Esophagus muscularis mucosa (tissue), 4 donors: ENCODE measurements at regions not wholly inside any gene's neighbourhood (a gene's known extent, or its start where the extent isn't known, plus 50 kb on each side); places are given as distances from the start of the nearest gene placed in this dataset.

Experiments used
- DNase-seq: peaks from one replicate; pipeline ENCODE4 v3.0.0-alpha.2; 2017; ENCODE audit errors: extremely low spot score
- H3K27ac ChIP-seq, 4 donors: fragments of 200-600 bp; sonication (generic); replicated peaks in 1 of 4; 1 replicate in 3 of 4; 2 replicates in 1 of 4; pipeline ENCODE4 v1.5.1; 2016 to 2019; ENCODE audit warnings: mild to moderate bottlenecking in 1 of 4
- H3K27me3 ChIP-seq, 4 donors: fragments of 200-600 bp; sonication (generic); one replicate each; pipeline versions ENCODE4 v1.5.1 to v1.6.0; 2016 to 2019
- H3K36me3 ChIP-seq, 4 donors: fragments of 200-600 bp; sonication (generic); one replicate each; pipeline ENCODE4 v1.5.1; 2016 to 2019
- H3K4me1 ChIP-seq, 4 donors: fragments of 200-600 bp; sonication (generic); one replicate each; pipeline ENCODE4 v1.5.1; 2016 to 2019
- H3K4me3 ChIP-seq, 4 donors: fragments of 200-600 bp; sonication (generic); 1 replicate in 2 of 4; 2 replicates in 2 of 4; pipeline ENCODE4 v1.5.1; 2016 to 2019; ENCODE audit warnings: mild to moderate bottlenecking in 4 of 4, moderate library complexity in 1 of 4
- H3K9me3 ChIP-seq, 4 donors: fragments of 200-600 bp; sonication (generic); 1 replicate in 3 of 4; 2 replicates in 1 of 4; pipeline ENCODE4 v1.5.1; 2016 to 2019
- CTCF ChIP-seq, 3 experiments: fragments of 200-600 bp in 2 of 3; fragments of 450-650 bp in 1 of 3; sonication (generic) in 2 of 3; IDR thresholded peaks; one replicate each; pipeline ENCODE4 v1.5.1; 2017 to 2019; ENCODE audit warnings: antibody characterized with exemption in 3 of 3, mild to moderate bottlenecking in 2 of 3, moderate library complexity in 1 of 3
- EP300 ChIP-seq: sonication (generic); formaldehyde crosslinking; IDR thresholded peaks from one replicate; pipeline ENCODE4 v1.6.1; 2017; ENCODE audit warnings: antibody characterized with exemption
- POLR2A ChIP-seq: fragments of 450-650 bp; IDR thresholded peaks from one replicate; pipeline ENCODE4 v1.6.1; 2017; ENCODE audit warnings: antibody characterized with exemption, moderate library complexity, mild to moderate bottlenecking, low read depth
- POLR2AphosphoS5 ChIP-seq, 2 donors: sonication (generic); formaldehyde crosslinking; IDR thresholded peaks; one replicate each; pipeline ENCODE4 v1.6.1; 2017; ENCODE audit warnings: antibody characterized with exemption in 2 of 2
- WGBS: methylation state at CpG from one replicate; pipeline ENCODE4 v1.1.5; 2018; 5-methylcytosine and 5-hydroxymethylcytosine counted together
- intact Hi-C: fragments of 100-400 bp; cut with DNase I; formaldehyde crosslinking; loops from one replicate; pipeline ENCODE4 v1.15.1; 2023

DNA sequence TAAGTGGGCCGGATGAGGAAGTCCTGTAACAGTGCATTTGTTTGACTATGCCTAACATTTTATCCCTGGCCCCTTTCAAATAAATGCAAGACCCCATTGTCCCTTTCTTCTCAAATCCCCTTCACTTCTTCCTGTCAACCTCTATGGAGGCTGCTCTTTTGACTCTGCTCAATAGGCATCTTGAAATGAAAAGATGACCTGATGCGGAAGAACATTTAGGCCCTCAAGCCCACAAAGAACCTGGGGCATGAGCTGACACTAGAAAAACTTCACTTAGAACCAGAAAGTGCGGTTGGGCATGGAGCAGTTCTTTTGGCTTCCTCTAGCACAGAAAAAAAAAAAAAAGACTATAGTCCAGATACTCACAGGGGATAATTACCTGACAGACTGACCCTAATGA lies 1434.7 kb upstream of the WWC1 start:
- H3K4me1 ChIP-seq: no peaks in the 10 kb centered on the region
- TF ChIP-seq CTCF (IDR thresholded peaks at IDR 0.05) (no peak), EP300 (no peak), POLR2A (no peak), POLR2AphosphoS5 (IDR thresholded peaks at IDR 0.05) (no peak)
- H3K27me3 ChIP-seq: no peaks in the 10 kb centered on the region
- H3K4me3 ChIP-seq: no peak overlapping the region
- H3K27ac ChIP-seq: no peak overlapping the region
- H3K9me3 ChIP-seq: no peaks in the 10 kb centered on the region
- WGBS: 89% methylated on average over 3 of the region's 3 CpGs
- intact Hi-C loops: no loop called here
- no peak for DNase-seq
- H3K36me3 ChIP-seq: no peaks in the 10 kb centered on the region

- intact Hi-C loops: no loop called here
- H3K9me3 ChIP-seq: no peaks in the 10 kb centered on the region
- TF ChIP-seq EP300: no peak
- no peak for TF ChIP-seq POLR2A
- TF ChIP-seq POLR2AphosphoS5 (IDR thresholded peaks at IDR 0.05): no peak
- no peak overlapping the region for H3K27ac ChIP-seq
- no peaks in the 10 kb centered on the region for H3K4me1 ChIP-seq
- no peaks in the 10 kb centered on the region for H3K27me3 ChIP-seq
- no peak for DNase-seq
- H3K4me3 ChIP-seq: no peak overlapping the region
- no peaks in the 10 kb centered on the region for H3K36me3 ChIP-seq
- 77% methylated on average over 5 of the region's 5 CpGs for WGBS
Observed at GRCh38 chr5:166860426-166860825, 1431.0 kb upstream of the WWC1 start.

DNA sequence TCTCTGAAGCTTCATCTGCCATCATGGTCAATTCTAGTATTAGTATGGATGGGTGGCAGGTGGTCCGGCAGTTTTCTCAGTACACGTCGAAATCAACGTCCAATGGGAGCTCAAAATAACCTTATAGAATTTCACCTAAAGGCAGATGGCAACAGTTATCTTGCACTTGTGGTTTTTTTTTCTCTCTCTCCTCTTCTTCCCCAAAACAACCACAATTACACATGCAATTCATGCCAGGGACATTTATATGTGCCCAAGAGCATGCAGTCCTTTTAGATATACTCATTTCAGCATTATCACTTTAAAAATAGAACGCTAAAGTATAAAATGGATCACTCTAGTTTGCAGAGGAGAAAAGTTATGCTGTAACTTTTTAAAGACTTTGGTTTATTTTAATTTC lies 1428.9 kb upstream of the WWC1 start:
- H3K27me3 ChIP-seq: no peaks in the 10 kb centered on the region
- no peaks in the 10 kb centered on the region for H3K36me3 ChIP-seq
- H3K4me3 ChIP-seq: no peak overlapping the region
- H3K9me3 ChIP-seq: no peaks in the 10 kb centered on the region
- no peak for DNase-seq
- no peaks in the 10 kb centered on the region for H3K4me1 ChIP-seq
- TF ChIP-seq EP300 (no peak), CTCF (IDR thresholded peaks at IDR 0.05) (no peak), POLR2A (no peak), POLR2AphosphoS5 (IDR thresholded peaks at IDR 0.05) (no peak)
- 86% methylated on average over 5 of the region's 5 CpGs for WGBS
- intact Hi-C loops: no loop called here
- H3K27ac ChIP-seq: no peak overlapping the region

DNA sequence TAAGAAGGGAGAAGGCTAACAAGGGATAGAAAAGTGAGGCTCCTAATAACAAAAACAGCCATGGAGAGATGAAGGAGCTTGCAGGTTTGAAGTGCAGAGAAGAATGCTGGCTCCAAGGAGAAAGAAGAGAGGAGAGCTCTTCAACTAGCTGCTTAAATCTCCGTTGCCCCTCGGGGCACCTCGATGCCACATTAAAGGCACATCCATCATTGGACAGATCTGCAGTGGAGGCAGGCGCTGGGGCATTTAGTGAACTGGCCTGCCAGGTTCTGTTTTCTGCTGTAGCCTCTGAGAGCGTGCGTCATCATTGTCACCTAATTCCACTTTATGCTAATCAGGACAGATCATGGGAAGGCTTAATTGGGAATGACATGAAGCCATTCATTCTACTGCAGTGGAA lies 1426.2 kb upstream of the WWC1 start:
- Histone ChIP-seq H3K27ac (no peak overlapping the region), H3K36me3 (no peaks in the 10 kb centered on the region), H3K4me3 (no peak overlapping the region), H3K4me1 (no peaks in the 10 kb centered on the region), H3K27me3 (no peaks in the 10 kb centered on the region), H3K9me3 (no peaks in the 10 kb centered on the region)
- TF ChIP-seq POLR2A (no peak), EP300 (no peak), POLR2AphosphoS5 (IDR thresholded peaks at IDR 0.05) (no peak), CTCF (IDR thresholded peaks at IDR 0.05) (no peak)
- intact Hi-C loops: no loop called here
- DNase-seq: no peak
- WGBS: 71% methylated on average over 6 of the region's 6 CpGs

DNA sequence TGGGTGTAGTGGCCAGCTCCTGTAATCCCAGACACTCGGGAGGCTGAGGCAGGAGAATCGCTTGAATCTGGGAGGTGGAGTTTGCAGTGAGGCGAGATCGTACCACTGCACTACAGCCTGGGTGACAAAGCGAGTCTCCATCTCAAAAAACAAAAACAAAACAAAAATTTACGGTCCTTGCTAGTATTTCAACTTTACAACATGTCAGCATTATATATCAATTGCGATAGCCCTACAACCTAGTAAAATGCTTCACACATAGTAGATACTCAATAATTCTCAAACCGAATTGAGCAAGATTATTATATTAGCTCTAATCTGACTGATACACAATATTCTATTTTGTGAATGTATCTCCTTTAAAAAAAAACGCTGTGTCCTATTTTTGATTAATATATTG lies 1411.0 kb upstream of the WWC1 start:
- WGBS: 81% methylated on average over 9 of the region's 9 CpGs
- H3K36me3 ChIP-seq: no peaks in the 10 kb centered on the region
- intact Hi-C loops: no loop called here
- H3K9me3 ChIP-seq: no peaks in the 10 kb centered on the region
- no peak overlapping the region for H3K27ac ChIP-seq
- H3K4me3 ChIP-seq: no peak overlapping the region
- no peaks in the 10 kb centered on the region for H3K27me3 ChIP-seq
- no peaks in the 10 kb centered on the region for H3K4me1 ChIP-seq
- DNase-seq: no peak
- TF ChIP-seq CTCF (IDR thresholded peaks at IDR 0.05): no peak
- TF ChIP-seq POLR2A: no peak
- no peak for TF ChIP-seq EP300
- TF ChIP-seq POLR2AphosphoS5 (IDR thresholded peaks at IDR 0.05): no peak
